Fibroblast of the aortic adventitia (primary cell): ENCODE measurements at regions not wholly inside any gene's neighbourhood (a gene's known extent, or its start where the extent isn't known, plus 50 kb on each side); places are given as distances from the start of the nearest gene placed in this dataset.

Experiments
- DNase-seq: peaks from one replicate; pipeline ENCODE4 v3.0.0-alpha.2; 2010; ENCODE audit warnings: low read depth
- H3K4me3 ChIP-seq: 2 replicates; pipeline ENCODE4 v1.5.1; 2011; ENCODE audit warnings: low read depth, mild to moderate bottlenecking, control low read depth, low read length, moderate library complexity
- CTCF ChIP-seq: IDR thresholded peaks from 2 replicates; pipeline ENCODE4 v1.5.1; 2011; ENCODE audit warnings: mild to moderate bottlenecking, low read length, control low read depth, inconsistent platforms; ENCODE audit not compliant: insufficient read depth

GRCh38 chr3:41041462-41041861 lies 157.8 kb upstream of the CTNNB1 start:
- no peak for TF ChIP-seq CTCF
- no peak overlapping the region for H3K4me3 ChIP-seq
- no peak for DNase-seq

GRCh38 chr3:41041899-41042298 lies 157.4 kb upstream of the CTNNB1 start:
- TF ChIP-seq CTCF: no peak
- DNase-seq: no peak
- no peak overlapping the region for H3K4me3 ChIP-seq

- no peak for TF ChIP-seq CTCF
- DNase-seq: no peak
- no peak overlapping the region for H3K4me3 ChIP-seq
Measured at GRCh38 chr3:41044523-41044922, 154.8 kb upstream of the CTNNB1 start.

GRCh38 chr3:41045491-41045890 lies 153.8 kb upstream of the CTNNB1 start:
- TF ChIP-seq CTCF: no peak
- no peak for DNase-seq
- H3K4me3 ChIP-seq: no peak overlapping the region

- TF ChIP-seq CTCF: no peak
- no peak for DNase-seq
- H3K4me3 ChIP-seq: no peak overlapping the region
Measured at GRCh38 chr3:41050144-41050543, 149.2 kb upstream of the CTNNB1 start.

GRCh38 chr3:41053220-41053619 lies 146.1 kb upstream of the CTNNB1 start:
- DNase-seq: no peak
- TF ChIP-seq CTCF: no peak

GRCh38 chr3:41060106-41060505 lies 139.2 kb upstream of the CTNNB1 start:
- H3K4me3 ChIP-seq: no peak overlapping the region
- DNase-seq: no peak
- no peak for TF ChIP-seq CTCF

More at GRCh38 chr3:41053220-41053619, 146.1 kb upstream of the CTNNB1 start:
- H3K4me3 ChIP-seq: no peak overlapping the region
